GM21367 (cell line): ENCODE measurements at regions not wholly inside any gene's neighbourhood (a gene's known extent, or its start where the extent isn't known, plus 50 kb on each side); places are given as distances from the start of the nearest gene placed in this dataset.

Experiments used
- ATAC-seq: cut with Tn5 transposase; IDR thresholded peaks from one replicate; pipeline ENCODE4 v1.9.1; 2021; ENCODE audit not compliant: unreplicated experiment

DNA sequence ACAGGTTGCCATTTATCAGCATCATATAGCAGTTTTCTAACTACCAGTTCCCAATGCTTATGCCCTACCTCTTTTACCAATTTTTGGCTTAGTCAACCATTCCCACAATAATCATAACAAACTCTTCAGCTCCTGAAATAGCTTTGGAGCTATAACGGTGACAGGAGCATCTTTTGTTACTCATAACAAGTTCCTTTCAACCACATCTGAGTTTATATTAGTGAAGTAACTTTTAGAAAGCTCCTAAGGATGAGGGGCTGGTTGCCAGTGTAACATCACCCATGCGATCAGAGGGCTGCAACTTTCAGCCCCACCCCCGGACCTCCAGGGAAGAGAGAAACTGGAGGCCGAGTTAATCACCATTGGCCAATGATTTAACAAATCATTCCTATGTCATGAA lies 495.3 kb upstream of the RASGRP1 start:
- ATAC-seq = no peak

DNA sequence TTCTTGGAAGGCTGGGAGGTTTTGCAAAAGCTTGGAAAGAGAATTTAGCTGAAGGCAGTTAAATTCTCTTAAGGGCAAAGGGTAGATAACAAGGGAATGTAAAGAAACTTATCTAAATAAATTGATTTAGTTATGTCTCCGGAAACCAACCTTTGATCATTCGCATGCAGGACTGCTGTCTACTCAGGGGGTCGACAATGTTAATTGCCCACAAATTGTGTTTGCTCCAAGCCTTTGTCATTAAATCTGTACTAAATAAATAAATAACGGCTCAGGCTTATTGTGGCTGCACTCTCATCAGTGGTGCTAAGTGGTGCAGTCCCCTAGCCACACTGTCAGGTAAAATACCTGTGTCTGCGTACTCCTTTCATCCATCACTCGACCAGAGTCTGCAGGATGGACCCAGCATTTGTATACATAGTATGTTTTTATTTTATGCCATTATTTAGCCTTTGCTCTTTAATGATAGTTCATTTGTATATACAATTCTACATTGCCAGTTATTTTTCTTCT lies 497.4 kb upstream of the RASGRP1 start:
- no peak for ATAC-seq

DNA sequence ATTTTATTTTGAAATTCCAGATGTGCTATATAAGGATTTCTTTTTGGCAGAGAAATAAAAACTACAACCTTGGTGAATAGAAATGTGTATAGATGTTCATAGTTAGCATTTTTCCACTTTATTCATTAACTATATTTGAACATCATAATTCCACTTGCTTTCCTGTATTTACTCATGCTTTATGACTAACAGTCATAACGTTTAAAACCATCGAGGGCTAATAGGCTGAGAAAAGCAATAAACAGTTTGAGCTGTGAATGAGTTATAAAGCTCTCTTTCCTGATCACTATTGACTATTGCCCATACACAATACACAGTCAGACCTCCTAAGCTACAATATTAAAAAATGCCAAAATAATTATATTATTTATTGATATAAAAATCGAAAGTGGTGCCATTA lies 502.1 kb upstream of the RASGRP1 start:
- no peak for ATAC-seq

DNA sequence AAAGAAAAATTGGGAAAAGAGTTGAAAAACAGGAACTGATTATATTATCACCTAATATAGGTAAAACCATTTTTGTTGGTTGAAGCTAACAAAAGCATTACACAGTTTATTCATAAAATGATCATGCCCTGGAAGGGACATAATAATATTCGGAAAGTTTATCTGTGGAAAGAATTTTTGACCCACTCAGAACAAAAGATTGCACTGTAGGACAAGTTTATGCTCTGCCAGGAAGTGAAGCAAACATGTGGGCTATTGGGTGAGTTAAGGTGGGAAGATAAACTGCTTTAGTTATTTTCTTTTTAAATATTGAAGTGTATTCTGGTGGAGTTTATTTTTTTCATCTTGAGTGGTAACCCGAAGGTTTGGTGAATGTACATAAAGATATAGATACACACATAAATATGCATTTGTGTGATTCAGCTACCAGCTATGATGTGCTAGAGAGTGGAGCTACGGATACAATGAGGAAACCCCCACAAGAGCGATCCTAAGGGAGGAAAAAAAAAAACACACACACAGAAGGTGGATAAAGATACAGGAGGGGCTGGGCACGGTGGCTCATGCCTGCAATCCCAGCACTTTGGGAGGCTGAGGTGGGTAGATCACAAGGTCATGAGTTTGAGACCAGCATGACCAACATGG lies 506.4 kb upstream of the THBS1 start:
- ATAC-seq = no peak

DNA sequence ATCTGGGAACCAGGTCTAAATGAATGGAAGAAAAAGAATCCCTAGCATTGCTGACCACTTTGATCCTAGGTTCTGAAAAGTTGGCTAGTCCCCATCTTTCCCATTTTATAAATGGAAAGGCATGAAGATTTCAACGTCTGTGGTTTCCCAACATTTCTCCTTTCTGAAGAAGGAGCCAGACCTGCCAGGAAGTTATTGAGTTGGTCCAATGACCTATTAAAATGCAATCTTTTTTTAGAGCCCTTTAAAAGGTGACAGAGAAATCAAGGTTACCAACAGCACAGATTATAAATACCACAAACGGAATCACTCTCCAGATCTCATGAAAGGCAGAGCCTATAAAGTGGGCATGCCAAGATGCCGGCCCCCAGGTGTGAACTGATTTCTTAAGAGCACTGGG lies 505.6 kb upstream of the THBS1 start:
- ATAC-seq = no peak

DNA sequence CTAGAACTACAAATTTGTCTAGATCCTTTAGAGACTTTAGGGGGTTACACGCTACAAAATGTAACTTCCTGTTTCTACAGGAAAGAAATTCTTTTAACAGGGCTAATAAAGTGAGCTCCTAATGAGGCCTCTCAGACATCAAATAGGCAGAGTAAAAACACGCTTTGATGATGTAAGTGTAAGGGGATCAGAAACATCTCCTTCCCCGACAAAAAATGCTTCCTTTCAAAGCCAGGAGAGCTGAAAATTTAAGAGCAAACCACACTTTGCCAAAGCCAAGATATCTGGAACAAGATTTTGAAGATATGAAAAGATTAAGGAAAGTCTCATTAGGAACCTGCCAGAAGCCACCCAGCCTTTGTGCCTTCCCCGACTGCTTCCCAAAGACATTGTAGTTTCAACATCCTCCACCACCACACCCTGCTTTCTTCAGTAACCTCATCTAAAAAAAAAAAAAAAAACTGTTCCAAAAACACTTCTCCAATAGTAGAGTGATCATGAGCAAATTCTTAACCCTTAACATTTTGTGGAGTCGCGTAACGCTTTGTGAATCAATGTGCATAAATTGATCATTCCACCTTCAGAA lies 505.0 kb upstream of the THBS1 start:
- ATAC-seq = no peak

DNA sequence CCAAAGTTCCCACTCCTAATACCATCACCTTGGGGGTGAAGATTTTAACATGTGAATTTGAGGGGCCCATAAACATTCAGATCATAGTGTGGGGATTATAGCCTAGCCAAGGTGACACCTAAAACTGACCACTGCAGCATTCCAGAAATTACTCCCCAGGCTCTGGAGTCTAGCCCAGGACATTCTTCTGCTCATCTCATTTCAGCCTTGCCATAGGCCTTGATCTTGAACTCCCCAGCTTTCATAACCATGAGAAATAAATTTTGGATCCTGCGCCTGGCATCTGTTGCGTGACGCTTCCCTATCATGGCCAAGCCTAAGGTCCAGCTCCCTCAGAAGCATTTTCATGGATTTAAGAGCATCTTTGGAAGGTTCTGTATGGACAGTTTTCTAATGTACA lies 502.9 kb upstream of the THBS1 start:
- no peak for ATAC-seq

DNA sequence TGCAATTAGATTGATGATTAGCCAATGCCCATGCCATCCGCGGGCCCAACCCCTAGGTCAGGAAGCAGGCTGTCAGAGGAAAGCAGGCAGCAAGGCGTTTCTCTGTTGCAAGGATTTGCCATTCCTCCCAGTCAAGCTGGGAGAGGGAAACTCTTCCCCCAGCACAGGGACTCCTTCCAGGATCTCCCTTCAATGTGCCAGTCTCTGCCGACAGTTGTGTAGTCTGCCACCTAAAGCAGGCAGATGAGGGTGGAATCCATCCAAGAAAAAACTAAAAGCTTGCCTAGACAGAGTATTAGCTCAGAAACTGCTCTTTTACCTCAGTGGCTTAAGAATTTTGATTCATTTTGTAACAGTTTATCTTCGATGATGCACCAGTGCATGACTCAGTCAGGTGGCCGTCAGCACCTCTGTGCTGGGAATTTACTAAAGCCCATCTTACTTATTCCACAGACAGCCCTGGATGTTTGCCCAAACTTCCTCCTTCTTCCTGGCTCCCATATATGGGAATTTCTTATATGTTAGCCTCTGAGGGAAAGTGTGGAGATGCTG lies 501.5 kb upstream of the THBS1 start:
- no peak for ATAC-seq

DNA sequence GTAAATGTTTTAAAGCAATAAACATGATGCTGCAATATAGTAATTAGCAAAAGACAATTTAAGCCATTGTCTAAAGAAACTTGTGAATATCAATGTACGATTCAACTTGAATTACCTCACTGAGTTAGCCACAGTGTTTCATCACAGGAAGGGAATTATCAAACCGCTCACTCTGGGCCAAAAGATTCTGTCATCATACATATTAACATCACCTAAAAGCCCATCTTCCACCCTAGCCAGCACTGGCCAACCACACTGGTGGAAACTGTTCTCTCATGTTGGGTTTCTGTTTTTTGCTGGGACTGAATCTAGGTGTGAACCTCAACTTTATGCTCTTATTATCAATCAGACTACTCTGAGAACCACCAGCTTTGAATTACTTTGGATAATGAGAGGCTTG lies 497.7 kb upstream of the THBS1 start:
- ATAC-seq = no peak

DNA sequence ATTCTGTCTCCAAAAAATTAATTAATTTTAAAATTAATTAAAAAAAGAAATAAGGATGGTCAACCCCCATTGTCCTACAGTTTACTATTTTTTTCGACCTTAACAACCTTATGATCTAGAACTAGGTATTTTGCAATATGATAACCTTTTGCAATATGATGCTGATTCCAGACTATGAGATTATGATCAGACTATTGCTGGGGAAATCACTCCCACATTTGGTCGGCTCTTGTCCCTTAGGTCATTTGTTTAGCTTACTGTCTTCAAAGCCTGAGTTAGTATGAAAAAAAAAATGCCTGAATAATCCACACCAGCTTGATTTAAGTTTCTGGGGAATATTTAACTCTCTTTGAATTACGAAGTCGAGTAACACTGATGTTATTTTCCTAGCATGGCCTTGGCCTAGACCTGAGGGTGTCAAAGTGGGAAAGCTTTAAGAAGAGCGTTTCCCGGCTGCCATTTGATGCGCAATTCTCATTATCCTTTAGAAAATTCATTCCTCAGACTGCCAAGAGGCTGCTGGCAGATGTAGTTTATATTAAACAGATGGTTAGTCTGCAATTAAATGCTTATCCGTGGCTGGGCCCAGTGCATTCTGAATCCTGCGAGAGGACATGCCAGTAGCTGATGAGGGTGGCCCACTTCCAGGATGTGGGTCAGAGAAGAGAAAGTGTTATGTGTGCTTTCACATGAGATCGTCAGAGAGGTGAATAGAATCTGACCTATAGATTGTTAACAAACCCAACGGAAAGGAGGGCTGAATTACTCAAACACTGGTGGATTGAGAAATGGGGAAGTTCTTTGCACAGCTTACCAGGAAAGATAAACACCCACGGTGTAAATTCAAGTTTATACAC lies 496.0 kb upstream of the THBS1 start:
- no peak for ATAC-seq

DNA sequence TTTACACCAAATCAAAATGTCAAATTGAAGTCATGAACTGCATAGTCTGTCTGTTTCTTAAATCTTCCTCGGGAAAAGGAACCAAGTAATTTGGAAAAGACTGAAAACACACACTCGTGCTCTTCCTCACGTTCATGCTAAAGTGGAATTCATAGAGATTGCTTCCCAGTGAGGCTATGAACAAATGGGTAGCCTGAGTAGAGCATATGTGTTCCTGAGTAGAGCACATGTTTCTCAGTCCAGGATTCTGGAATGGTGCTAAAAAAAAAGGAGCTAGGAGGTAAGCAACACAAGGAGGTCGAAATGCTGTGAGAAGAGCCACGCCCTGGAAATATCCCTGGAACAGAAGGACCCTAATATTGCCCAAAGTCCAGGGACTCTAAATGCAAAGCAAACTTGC lies 494.2 kb upstream of the THBS1 start:
- no peak for ATAC-seq

DNA sequence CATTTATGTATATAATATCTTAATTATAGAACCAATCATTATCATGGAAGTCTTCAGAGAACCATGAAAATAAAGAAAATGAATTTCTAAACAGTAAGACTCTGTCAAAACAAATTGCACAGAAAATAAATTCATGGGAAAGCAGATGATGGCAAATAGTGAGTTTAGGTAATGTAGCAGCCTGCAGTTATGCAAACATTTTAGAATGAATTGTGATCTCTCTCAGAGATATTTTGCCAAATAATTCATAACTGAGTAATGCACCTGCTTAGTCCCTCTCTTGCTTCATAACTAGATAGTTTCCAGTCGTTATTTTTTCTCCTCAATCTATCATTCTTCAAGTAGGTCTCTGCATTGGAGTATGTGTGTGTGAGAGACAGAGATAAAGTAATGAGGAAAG lies 492.7 kb upstream of the THBS1 start:
- ATAC-seq = no peak

DNA sequence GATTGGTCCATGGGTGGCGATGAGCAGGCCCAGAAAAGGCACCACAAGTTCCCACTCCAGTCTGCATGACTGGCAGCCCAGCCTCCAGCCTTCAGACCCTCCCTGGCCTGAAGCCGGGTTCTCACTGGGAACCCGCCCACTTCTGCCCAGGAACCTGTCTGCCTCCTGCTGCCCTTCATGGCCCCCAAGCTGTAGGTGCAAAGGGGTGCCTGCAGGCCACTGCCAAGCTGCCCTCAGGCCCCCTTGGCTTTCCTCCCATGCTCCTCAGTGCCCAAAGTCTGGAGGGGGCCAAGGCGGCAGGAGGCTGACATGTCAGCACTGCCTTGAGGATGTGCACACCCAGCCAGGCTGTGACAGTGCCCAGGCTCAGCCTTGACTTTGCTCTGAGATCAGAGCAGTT lies 488.5 kb upstream of the THBS1 start:
- ATAC-seq = no peak

DNA sequence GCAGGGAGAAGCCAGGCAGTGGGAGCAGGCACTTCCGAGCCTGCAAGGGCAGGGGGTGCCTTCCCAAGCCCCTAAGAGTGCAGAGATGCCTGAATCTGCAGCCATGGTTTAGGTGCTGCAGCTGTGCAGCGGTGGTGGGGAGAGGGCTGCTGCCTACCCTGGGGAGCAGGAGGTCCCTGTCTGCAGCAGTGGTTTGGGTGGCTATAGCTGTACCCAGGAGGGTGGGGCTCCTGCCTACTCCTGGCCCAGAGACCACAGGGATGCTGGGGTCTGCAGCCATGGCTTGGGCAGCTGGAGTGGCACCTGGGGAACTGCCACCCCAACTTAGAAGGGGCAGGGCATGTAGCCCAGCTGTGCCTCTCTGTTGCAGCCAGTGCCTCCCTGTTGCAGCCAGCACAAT lies 488.1 kb upstream of the THBS1 start:
- no peak for ATAC-seq

DNA sequence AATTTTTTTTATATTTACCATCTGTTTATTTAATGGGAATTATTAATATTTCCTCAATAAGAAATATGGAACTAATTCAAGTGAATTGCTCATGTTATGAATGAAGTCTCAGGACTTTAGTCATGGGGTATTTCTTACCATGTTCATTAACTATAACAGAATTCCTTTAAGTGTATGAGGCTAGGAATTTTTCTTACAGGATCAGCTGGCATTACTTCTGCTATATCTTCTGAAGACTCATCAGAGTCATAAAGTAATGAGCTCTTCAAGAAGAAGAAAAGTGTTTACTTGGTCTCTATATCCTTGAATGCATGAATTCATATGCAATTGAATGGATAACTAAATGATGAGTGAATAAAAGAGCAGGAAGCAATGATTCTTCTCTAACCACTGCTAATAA lies 486.8 kb upstream of the THBS1 start:
- no peak for ATAC-seq

DNA sequence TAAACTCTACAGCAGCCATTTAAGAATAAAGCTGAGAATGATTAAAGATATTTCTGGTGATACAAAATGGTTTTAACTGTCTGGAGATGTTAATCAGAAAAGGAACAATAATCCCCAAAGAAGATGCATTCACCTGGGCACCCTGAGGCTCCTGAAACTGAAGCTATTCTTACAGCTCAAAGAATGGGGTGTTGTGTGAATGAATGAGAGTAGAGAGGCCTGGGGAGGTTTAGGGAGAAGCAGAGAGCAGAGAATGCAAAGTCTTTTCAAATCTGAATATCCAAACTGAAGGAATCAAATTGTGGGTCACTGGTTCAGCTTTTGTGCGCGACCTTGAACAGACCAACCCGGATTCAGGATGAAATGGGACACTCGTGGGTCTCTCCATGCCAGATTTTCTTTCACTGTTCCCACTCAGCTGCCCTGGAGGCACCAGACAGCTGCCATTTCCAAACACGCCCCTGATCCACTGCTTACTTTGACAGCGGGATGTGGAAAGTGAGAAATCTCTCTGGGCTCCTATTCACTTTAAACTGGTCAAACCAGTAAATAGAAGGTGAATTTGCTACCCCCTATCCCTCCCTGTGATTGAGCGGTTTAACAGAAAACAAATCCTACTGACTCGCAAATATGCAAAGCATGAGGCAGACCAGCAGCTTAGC lies 485.5 kb upstream of the THBS1 start:
- ATAC-seq = no peak

DNA sequence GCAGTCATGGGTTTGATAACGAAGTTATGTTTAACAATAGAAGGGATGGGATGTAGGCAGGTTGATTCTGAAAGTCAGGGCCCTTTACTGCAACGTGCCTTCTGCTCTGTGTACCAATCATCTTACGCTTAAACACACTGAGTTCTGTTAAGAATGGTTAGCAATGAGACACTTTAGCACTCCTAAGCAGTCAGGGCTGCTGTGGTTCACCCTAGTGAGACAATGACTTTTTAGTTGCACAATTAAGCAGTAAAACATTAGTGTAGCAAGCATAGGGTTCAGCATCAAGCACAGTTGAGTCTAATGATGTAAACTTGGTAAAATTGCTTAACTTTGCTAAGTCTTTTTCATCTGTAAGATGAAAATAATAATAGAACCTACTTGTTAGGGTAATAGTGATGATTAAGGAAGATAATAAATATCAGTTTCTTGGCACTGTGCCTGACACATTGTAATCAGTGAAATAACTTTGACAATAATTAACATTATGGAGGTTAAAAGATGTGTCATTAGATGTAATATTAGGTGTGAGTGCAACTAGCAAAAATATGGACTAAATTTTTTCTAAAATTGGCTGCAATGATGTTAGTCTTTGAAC lies 484.2 kb upstream of the THBS1 start:
- no peak for ATAC-seq

DNA sequence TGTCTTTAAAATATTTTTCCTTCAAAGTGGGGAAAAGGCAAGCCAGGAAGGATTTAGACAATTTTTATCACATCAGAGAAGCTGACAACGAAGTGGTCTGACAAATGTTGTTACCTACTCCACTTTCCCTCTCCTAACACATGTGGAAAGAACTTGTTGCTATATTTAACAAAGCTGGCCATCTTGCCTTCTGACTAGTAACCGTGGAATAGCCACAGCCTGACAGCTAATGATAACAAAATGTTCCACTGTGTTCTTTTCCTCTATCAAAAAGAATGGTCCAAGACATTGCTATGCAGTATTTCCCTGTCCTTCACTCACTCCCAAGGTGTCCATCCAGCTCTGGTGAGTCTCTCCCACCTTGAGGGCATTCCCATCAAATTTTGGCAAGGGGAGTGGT lies 481.4 kb upstream of the THBS1 start:
- ATAC-seq = no peak

DNA sequence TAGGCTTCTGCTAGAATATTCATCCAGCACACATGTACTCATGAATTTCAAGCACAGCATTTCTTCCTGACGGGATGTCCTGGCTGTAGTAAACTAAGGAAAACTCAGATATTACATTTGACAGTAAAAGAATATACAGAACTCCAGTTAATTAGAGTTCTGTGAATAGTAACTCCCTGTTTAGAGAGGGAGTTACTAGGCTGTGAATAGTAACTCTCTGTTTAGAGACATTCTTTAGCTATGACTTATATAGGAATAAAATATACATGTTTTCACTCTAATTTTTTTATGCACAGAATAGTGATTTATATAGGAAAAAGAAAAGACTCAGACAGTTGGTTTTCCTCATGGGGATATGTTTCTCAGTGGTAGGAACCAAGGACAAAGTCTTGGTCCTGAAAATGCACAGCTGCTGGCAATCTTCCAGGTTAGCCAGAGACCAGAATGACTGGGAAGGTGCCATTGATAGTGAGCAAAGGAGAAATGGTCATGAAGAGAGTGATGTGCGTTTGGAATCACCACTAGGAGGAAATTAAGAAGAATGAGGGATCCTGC lies 480.7 kb upstream of the THBS1 start:
- ATAC-seq = no peak

DNA sequence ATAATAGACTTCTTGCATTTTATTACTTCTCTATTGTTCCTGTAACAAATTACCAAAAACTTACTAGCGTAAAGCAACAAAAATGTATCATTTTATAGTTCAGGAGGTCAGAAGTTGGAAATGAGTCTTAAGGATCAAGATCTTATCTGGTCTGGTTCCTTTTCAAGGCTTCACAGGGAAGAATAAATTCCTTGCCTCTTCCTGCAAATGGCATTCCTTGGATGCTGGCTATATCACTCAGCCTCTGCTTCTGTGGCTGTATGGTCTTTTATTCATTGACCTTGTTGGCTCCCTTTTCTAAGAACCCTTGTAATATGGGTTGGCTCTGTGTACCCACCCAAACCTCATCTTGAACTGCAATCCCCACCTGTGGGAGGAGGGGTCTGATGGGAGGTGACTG lies 478.4 kb upstream of the THBS1 start:
- no peak for ATAC-seq

DNA sequence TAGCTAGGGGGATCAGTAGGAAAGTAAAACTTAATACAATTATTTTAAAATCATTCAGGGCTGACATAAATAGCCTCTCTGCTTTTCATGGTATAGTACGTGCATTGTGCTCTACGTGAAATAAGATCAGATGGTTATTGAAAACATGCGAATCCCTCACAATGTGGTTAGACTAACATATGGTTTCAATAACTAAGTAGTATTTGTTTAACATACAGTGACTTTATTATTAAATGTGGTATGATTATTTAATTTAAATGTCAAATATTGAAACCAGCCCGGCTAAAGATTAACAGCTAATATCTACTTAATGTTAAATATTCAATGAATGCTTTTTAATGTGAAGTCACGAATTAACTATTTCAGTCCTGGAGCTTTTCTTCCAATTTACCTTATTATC lies 473.9 kb upstream of the THBS1 start:
- no peak for ATAC-seq
